GM18870 (cell line): ENCODE measurements at regions not wholly inside any gene's neighbourhood (a gene's known extent, or its start where the extent isn't known, plus 50 kb on each side); places are given as distances from the start of the nearest gene placed in this dataset.
A peak's percentile ranks its signal among the peaks of the same experiment; 100 is the strongest.
"Not testable (repeated sequence)": the region's sequence is repeated elsewhere in the genome, so short reads cannot be mapped to it uniquely, and the experiment has no call there.

ENCODE experiments used
- ATAC-seq: cut with Tn5 transposase; IDR thresholded peaks from one replicate; pipeline ENCODE4 v1.9.1; 2021; ENCODE audit warnings: moderate library complexity; ENCODE audit not compliant: unreplicated experiment

GRCh38 chr6:34646714-34647113 is 49.9 kb downstream of the ILRUN start:
- ATAC-seq = no peak

DNA sequence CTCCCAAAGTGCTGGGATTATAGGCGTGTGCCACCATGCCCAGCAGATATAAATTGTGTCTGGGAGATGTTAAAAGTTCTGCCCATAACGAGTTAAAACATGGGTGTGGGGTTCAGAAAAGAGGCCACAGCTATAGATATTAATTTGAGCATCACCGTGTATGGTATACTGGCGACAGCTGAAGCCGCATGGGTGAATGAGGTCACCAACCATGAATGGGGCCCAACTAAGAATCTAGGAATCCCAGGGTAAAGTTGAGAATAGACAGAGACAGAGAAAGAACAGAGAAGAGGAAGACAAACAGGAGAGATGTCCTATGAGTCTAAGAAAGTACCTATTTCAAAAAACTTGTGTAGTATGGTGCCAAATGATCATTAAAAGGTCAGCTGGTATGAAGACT is 50.9 kb downstream of the ILRUN start:
- no peak for ATAC-seq

DNA sequence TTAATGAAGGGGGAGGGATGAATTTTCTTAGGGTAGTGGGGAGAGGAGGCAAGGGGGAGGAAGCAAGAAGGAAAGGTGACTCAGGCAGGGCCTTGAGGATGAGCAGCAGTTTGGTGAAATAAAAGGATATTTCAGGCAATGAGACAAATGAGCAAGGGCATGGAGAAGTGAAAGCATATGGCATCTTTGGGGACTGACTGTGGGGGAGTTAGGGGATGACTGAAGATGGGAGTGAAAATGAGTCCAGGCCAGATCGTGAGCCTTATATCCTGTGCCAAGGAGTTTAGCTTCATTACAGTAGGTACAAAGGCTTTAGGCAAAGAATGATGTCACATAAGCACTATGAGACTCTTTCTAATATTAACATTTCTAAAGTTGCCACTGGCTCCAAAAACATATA is 51.9 kb downstream of the ILRUN start:
- no peak for ATAC-seq

DNA sequence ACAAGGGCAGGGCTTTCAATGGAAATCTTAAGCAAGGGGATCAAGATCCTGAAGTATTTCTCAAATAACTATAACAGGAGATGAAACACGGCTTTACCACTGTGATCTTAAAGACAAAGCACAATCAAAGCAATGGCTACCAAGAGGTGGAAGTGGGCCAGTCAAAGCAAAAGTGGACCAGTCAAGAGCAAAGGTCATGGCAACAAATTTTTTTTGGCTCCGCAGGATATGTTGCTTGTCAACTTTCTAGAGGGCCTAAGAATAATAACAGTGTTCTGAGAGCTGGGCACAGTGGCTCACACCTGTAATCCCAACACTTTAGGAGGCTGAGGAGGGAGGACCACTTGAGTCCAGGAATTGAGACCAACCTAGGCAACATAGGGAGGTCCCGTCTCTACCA is 54.1 kb downstream of the ILRUN start:
- ATAC-seq = no peak

- ATAC-seq = not testable (repeated sequence)
These were observed 56.3 kb downstream of the ILRUN start for GRCh38 chr6:34640074-34640849.

DNA sequence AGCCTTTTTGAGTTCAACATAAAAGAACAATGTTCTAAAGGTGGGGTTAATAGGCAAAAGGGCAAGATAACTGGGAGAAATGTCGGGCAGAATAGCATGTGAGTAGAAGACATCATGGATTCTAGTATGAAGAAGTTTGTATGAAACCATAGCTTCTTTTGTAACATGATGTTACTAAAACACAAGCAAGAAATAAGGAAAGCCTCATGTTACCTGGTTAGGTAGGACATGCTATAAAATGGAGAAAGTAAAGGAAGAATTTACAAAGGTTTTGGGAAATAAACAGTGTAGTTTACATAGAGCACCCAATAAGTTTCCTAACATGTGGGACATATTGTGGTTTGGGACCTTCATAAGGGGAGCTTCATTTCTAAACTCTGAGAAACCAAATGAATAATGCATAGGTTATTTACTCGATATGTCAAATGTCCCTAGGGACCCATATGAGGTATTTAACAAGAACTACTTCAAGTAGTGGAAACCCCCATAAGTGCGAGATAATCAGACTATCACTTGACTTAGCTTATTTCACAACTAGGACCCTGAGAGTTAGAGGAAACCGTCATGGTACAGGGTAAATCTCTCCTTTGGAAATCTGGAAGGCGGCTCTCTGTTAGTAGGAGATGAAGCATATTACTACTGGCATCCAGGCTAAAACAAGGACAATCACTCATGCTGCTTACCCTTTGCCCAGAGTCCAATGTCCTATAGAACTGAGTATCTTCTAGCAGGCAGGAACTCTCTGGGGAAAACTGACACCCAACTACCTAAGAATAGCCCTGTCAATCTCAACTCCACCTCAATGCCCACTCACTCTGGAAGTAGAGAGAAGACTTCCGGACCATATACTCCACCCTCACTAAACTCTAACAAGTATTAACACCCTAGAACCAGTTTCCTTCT is 57.5 kb downstream of the ILRUN start:
- ATAC-seq = peak; percentile 68

DNA sequence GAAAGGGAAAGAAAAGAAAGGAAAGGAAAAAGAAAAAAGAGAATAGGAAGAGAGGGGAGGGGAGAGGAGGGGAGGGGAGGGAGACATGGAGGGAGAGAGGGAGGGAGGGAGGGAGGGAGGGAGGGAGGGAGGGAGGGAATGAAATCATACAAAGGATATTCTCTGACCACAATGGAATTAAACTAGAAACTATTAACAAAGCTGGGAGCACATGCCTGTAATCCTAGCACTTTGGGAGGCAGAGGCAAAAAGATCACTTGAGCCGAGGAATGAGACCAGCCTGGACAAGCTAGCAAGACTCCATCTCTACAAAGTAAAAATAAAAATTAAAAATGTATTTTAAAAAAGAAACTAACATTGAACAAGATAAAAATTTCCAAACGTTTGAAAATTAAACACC is 62.8 kb downstream of the ILRUN start:
- no peak for ATAC-seq

- no peak for ATAC-seq
These were observed 63.3 kb downstream of the ILRUN start for GRCh38 chr6:34633256-34633655.

DNA sequence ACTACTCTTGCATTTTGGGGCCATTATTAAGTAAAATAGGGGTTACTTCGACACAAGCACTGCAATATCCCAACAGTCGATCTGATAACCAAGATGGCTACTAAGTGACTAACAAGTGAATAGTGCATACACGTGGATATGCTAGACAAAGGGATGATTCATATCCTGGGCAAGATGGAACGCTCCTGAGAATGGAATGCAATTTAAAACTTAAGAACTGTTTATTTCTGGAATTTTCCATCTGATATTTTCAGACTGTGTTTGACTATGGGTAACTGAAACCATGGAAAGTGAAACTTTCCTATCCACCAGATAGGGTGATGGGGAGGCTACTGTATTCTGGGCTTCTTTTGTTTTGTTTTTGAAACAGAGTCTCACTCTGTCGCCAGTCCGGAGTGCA is 66.5 kb downstream of the ILRUN start:
- no peak for ATAC-seq

DNA sequence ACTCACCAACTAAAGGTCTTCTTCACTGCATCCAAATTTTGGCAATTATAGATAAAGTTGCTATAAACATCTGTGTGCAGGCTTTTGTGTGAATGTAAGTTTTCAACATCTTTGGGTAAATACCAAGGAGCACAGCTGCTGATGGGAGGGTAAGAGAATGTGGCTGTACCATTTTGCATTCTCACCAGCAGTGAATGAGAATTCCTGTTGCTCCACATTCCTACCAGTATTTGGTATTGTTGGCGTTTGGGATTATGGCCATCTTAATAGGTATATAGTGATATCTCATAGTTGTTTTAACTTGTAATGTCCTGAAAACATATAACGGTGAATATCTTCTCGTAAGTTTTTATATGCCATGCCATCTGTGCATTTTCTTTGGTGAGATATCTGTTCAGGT is 69.3 kb downstream of the ILRUN start:
- ATAC-seq = no peak

DNA sequence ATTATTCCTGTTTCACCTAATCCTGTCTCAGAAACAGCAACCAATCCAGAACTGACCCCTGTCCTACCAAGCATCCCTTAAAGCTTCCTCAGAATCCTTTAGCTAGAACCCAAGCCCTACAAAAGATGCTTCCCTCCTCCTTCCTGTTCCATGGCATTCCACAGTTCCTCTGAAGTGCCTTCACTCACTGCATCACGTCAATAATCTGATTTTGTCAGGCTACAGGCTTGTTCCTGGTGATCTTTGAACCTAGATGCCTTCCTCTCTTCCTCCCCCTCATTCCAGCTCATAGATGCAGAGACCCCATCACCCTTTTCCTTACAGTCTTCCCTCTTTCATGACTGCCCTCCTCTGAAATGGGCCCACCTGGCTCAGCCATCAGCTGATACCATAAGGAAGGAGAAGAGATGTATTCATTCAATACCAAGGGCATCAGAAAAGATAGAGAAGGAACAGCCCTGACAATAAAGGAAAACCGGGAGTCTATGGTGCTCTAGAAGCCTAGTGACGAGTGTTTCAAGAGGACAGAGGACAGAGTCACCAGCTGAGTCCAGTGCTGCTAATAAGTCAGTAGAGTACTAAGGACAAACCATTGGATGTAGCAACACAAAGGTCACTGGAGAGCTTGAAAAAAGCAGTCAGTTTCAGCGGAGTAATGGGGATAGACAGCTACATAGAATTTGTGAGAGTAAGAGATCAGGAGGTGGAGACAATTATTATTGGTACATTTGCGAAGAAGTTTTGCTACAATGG is 62.5 kb upstream of the SPDEF start:
- no peak for ATAC-seq

DNA sequence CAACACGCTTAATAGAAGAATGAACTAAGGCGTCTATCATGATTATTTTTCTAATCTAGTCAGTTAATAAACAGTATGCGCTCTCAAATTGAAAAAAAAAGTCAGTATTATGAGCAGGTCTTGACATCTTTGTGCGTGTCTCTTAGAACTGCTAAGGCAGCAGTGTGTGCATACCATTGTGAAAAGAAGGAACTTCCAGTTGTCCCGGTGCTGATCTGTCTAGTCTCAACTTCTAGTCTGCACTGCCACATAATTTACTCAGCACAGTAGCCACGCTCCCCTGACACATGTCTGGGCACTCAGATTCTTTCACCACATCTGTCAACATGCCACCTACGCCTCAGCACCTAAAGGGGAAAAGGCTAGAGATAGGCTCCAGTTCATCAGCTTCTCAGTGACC is 61.1 kb upstream of the SPDEF start:
- no peak for ATAC-seq

- no peak for ATAC-seq
These were observed 60.1 kb upstream of the SPDEF start for GRCh38 chr6:34616227-34616585.

DNA sequence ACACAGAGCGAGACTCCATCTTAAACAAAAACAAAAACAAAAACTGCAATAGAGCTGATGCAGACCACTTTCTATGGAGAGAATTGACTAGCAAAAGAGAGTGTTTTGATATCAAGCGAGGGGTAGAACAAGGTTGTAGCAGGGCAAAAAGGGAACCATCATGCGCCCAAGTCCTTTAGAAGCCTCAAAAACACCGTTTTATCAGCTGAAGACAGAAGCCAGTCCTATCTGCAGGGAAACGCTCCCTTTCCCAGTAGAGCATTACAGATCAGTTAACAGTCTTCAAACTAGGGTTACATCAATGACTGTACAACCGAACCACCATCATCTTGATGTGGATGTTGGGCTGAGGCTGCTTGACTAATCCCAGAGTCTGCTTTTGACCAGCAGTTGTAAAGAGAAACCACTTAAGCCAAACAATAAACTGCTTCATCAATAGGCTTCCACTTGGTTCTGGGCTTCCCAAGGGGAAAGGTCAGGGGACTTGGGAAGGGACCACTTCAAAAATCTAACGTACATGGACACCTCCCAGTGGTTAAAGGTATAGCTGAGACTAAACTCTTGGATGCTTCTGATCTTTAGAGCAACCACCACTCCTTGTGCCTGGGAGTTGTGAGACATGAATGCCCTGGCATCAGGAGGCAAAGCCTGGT is 59.6 kb upstream of the SPDEF start:
- ATAC-seq = no peak

DNA sequence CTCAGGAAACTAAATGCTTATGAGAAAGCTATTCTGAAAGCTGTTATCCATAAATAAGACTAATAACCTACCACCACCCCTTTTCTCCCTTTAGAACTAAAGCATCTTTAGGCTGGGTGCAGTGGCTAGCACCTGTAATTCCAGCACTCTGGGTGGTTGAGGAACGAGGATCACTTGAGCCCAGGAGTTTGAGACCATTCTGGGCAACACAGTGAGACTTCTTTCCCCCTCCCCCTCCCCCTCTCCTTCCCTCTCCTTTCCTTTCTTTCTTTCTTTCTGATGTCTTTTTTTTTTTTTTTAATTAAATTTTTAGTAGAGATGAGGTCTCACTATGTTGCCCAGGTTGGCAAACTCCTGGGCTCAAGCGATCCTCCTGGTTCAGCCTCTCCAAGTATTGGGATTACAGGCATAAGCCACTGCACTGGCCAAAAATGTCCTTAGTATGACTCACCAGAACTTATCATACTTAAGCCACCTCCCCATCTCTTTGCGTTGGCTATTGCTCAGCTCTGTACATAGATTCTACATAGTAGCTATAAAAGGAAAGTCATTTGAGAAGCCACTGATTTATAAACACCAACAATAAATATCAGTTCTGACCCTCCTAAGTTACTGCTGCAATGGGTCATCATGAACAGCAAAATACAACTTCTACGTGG is 54.8 kb upstream of the SPDEF start:
- no peak for ATAC-seq

DNA sequence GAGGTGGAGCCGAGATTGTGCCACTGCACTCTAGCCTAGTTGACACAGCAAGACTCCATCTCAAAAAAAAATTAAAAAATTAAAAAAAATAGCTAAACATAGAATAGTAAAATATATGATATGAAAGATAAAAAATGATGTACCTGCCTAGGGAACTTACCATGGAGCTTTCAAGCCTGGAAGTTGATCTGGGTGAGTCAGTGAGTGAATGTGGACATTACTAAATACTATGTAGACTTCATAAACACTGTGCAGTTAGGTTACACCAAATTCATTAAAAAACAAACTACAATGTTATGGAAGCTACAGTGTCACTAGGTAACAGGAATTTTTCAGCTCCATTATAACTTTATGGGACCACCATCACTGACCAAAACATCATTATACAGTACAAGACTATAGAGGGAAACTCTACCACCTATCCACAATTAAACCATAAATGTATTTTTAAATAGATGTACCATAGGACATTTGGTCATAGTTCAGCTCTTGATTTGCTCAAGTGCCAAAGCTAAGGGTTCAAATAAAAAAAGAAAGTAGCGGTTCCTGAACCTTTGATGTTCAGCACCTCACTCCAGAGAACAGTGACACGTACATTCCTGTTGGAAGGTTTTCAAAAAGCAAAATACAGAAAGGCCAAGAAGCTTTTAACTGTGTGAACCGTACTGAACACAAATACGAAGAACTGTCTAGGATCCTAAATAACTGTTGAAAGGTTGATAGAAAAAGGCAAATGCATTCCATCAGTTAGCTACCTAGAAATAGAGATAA is 52.4 kb upstream of the SPDEF start:
- ATAC-seq = no peak

DNA sequence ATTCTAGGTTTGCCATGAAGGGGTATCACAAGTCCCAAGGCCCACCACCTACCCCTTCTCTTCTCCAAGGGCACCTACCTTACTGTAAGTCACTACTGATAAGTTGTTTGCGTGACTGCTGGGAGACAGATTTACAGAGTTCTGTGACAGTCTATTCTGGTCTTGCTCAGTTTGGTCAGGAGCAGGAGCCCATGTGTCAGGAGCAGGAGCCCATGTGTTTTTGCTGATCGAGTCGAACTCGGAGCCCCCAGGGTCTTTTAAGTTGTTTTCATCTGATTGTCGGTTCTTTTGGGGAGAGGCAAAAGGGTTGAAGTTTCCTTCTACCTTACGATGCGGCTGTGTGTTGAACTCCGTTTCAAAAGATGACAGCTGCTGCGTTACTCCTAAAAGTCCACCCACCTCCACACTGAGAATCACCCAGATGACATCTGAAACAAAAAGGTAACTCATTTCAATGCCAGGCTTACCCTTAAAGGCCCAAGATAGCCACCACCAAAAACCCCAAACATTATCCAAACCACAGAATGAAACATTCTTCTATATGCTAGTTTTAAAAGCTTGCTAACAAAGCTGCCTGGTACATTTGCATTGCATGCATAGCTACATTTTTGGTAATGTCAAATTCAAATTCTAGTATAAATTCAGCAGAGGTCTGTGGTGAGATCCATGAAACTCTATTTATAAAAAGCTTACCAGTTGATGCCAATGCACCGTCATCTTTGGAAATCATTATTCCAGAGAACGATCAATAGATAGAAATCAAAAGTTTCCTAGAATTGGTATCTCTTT is 50.5 kb upstream of the SPDEF start:
- no peak for ATAC-seq
